HG03025 (cell line): ENCODE measurements at regions not wholly inside any gene's neighbourhood (a gene's known extent, or its start where the extent isn't known, plus 50 kb on each side); places are given as distances from the start of the nearest gene placed in this dataset.
"Not testable (repeated sequence)": the region's sequence is repeated elsewhere in the genome, so short reads cannot be mapped to it uniquely, and the experiment has no call there.

Experiments
- ATAC-seq: cut with Tn5 transposase; IDR thresholded peaks from one replicate; pipeline ENCODE4 v1.9.1; 2021; ENCODE audit warnings: mild to moderate bottlenecking, moderate library complexity; ENCODE audit not compliant: unreplicated experiment, low FRiP score

GRCh38 chr21:16211339-16212303 lies 481.8 kb downstream of the USP25 start:
- no peak for ATAC-seq

- ATAC-seq: no peak
These were observed 483.7 kb downstream of the USP25 start for GRCh38 chr21:16213518-16213917.

GRCh38 chr21:16215193-16215592 lies 485.4 kb downstream of the USP25 start:
- ATAC-seq: no peak

- ATAC-seq: no peak
These were observed 485.9 kb downstream of the USP25 start for GRCh38 chr21:16215663-16216183.

GRCh38 chr21:16216288-16216962 lies 486.6 kb downstream of the USP25 start:
- ATAC-seq: no peak

- no peak for ATAC-seq
These were observed 489.0 kb downstream of the USP25 start for GRCh38 chr21:16218682-16219343.

GRCh38 chr21:16224756-16225155 lies 495.0 kb downstream of the USP25 start:
- not testable (repeated sequence) for ATAC-seq

- ATAC-seq: no peak
These were observed 510.0 kb downstream of the USP25 start for GRCh38 chr21:16239659-16240265.

- no peak for ATAC-seq
These were observed 511.2 kb downstream of the USP25 start for GRCh38 chr21:16241016-16241415.

- no peak for ATAC-seq
These were observed 511.7 kb downstream of the USP25 start for GRCh38 chr21:16241479-16241963.

- no peak for ATAC-seq
These were observed 513.6 kb downstream of the USP25 start for GRCh38 chr21:16243396-16243795.

GRCh38 chr21:16248705-16249104 lies 518.9 kb downstream of the USP25 start:
- no peak for ATAC-seq

GRCh38 chr21:16250273-16250672 lies 520.5 kb downstream of the USP25 start:
- no peak for ATAC-seq

GRCh38 chr21:16258844-16259611 lies 529.2 kb downstream of the USP25 start:
- no peak for ATAC-seq

GRCh38 chr21:16262091-16262490 lies 532.3 kb downstream of the USP25 start:
- ATAC-seq: no peak

GRCh38 chr21:16264319-16264718 lies 534.5 kb downstream of the USP25 start:
- ATAC-seq: no peak

- ATAC-seq: no peak
These were observed 539.7 kb downstream of the USP25 start for GRCh38 chr21:16269476-16269875.

- ATAC-seq: no peak
These were observed 550.2 kb downstream of the USP25 start for GRCh38 chr21:16279731-16280581.

- ATAC-seq: no peak
These were observed 550.9 kb downstream of the USP25 start for GRCh38 chr21:16280686-16281091.
